ENCODE measurements at regions not wholly inside any gene's neighbourhood (a gene's known extent, or its start where the extent isn't known, plus 50 kb on each side); places are given as distances from the start of the nearest gene placed in this dataset.
A peak's percentile ranks its signal among the peaks of the same experiment; 100 is the strongest.

- no peak for TF ChIP-seq CTCF (IDR thresholded peaks at IDR 0.05; ENCODE audit: low read depth, low read length, missing control alignments)
- in situ Hi-C loops (cut with HindIII; ENCODE audit: low pct_ligation_motif_present, low sequenced_read_pairs) = no loop called here
- H3K27me3 ChIP-seq (replicated peaks) = no peaks in the 10 kb centered on the region
- no peak overlapping the region for H3K4me3 ChIP-seq (ENCODE audit: low read depth, low read length)
- H3K27ac ChIP-seq = no peak overlapping the region
- no peaks in the 10 kb centered on the region for H3K36me3 ChIP-seq (replicated peaks)
- no peak for DNase-seq
Observed at GRCh38 chr5:68352166-68352565, 136.6 kb downstream of the PIK3R1 start.

DNA sequence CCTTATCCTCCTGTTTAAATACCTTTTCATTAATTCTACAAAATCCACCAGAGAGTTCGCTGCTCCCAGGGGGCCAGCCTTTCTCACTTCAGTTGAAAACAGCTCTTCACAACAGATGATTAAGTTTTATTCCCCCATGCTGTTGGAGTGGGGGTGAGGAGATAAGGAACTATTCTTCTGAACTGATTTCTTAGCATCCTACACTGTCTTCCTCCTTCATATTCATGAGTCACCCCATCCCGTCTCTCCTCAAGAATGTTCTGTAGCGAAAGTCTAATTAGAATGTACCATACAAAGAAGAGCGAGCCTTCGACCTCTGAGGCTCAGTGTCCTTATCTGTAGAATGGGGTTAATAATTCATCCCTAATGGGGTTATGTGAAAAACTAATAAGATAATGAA, 138.0 kb downstream of the PIK3R1 start:
- H3K36me3 ChIP-seq (replicated peaks) = no peaks in the 10 kb centered on the region
- TF ChIP-seq CTCF (IDR thresholded peaks at IDR 0.05; ENCODE audit: low read depth, low read length, missing control alignments) = no peak
- no peak overlapping the region for H3K4me3 ChIP-seq (ENCODE audit: low read depth, low read length)
- in situ Hi-C loops (cut with HindIII; ENCODE audit: low pct_ligation_motif_present, low sequenced_read_pairs) = no loop called here
- H3K27ac ChIP-seq = no peak overlapping the region
- peak; percentile 72 for DNase-seq
- H3K27me3 ChIP-seq (replicated peaks) = no peaks in the 10 kb centered on the region

DNA sequence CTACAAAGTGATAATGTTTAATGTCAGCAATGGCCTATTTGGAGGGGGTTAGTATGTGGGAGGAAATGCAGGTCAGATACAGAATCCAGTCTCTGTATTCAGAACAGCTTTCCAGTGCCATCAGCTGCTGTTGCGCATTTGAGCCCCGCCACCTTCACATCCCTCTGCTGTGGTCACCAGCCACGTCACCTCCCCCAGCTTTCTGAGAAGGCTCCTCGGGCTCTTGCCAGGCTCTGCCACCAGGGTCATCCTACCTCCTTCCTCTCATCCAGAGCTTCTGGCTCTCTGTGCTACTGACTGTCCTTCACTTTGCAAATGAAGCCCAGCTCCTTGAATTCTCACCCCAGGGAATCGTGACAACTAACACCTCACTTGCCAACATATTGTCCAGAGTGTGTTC, 138.8 kb downstream of the PIK3R1 start:
- Histone ChIP-seq H3K36me3 (replicated peaks) (no peaks in the 10 kb centered on the region), H3K4me3 (ENCODE audit: low read depth, low read length) (no peak overlapping the region), H3K27ac (no peak overlapping the region), H3K27me3 (replicated peaks) (no peaks in the 10 kb centered on the region)
- DNase-seq = no peak
- peak; percentile 10 for TF ChIP-seq CTCF (IDR thresholded peaks at IDR 0.05; ENCODE audit: low read depth, low read length, missing control alignments)
- in situ Hi-C loops (cut with HindIII; ENCODE audit: low pct_ligation_motif_present, low sequenced_read_pairs) = no loop called here

GRCh38 chr5:68356216-68356615, 140.7 kb downstream of the PIK3R1 start:
- in situ Hi-C loops (cut with HindIII; ENCODE audit: low pct_ligation_motif_present, low sequenced_read_pairs) = no loop called here
- DNase-seq = no peak
- Histone ChIP-seq H3K36me3 (replicated peaks) (no peaks in the 10 kb centered on the region), H3K27me3 (replicated peaks) (no peaks in the 10 kb centered on the region), H3K27ac (no peak overlapping the region), H3K4me3 (ENCODE audit: low read depth, low read length) (no peak overlapping the region)
- no peak for TF ChIP-seq CTCF (IDR thresholded peaks at IDR 0.05; ENCODE audit: low read depth, low read length, missing control alignments)

DNA sequence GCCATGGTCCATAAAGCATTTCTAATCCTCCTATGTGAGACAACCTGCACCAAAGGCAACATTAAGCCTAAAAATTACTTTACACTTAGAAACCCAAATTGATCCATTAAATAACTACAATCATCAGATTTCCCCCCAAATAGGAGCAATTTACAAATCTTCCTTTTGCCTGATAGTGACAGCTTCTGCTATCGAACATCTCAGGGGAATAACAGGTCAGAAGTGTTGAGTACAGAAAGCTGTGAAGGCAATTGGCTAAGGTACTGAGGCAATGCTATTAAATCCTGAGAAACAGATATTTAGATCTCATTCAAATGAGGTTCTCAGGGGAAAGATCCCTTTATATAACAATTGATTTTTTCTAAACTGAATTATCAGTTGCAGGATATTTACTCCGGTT, 141.1 kb downstream of the PIK3R1 start:
- no peak for TF ChIP-seq CTCF (IDR thresholded peaks at IDR 0.05; ENCODE audit: low read depth, low read length, missing control alignments)
- H3K36me3 ChIP-seq (replicated peaks) = no peaks in the 10 kb centered on the region
- in situ Hi-C loops (cut with HindIII; ENCODE audit: low pct_ligation_motif_present, low sequenced_read_pairs) = no loop called here
- no peak overlapping the region for H3K27ac ChIP-seq
- DNase-seq = no peak
- H3K4me3 ChIP-seq (ENCODE audit: low read depth, low read length) = no peak overlapping the region
- H3K27me3 ChIP-seq (replicated peaks) = no peaks in the 10 kb centered on the region

- no peaks in the 10 kb centered on the region for H3K27me3 ChIP-seq (replicated peaks)
- no peak overlapping the region for H3K27ac ChIP-seq
- no peaks in the 10 kb centered on the region for H3K36me3 ChIP-seq (replicated peaks)
- no peak overlapping the region for H3K4me3 ChIP-seq (ENCODE audit: low read depth, low read length)
- in situ Hi-C loops (cut with HindIII; ENCODE audit: low pct_ligation_motif_present, low sequenced_read_pairs) = no loop called here
- DNase-seq = no peak
- TF ChIP-seq CTCF (IDR thresholded peaks at IDR 0.05; ENCODE audit: low read depth, low read length, missing control alignments) = no peak
Observed at GRCh38 chr5:68359699-68360098, 144.1 kb downstream of the PIK3R1 start.
